B cell (primary cell): ENCODE measurements at regions not wholly inside any gene's neighbourhood (a gene's known extent, or its start where the extent isn't known, plus 50 kb on each side); places are given as distances from the start of the nearest gene placed in this dataset.

Source experiments
- EZH2 ChIP-seq: IDR thresholded peaks from 2 replicates; pipeline ENCODE4 v1.6.1; 2012; ENCODE audit warnings: borderline replicate concordance, low read depth, mild to moderate bottlenecking, moderate library complexity, low read length; ENCODE audit not compliant: insufficient read depth, poor library complexity, severe bottlenecking
- TF ChIP-seq, protein P1 (sequence below): fragments of 200-600 bp; IDR thresholded peaks from one replicate; pipeline ENCODE4 v1.8.0; 2022; ENCODE audit warnings: antibody characterized with exemption, mild to moderate bottlenecking

DNA sequence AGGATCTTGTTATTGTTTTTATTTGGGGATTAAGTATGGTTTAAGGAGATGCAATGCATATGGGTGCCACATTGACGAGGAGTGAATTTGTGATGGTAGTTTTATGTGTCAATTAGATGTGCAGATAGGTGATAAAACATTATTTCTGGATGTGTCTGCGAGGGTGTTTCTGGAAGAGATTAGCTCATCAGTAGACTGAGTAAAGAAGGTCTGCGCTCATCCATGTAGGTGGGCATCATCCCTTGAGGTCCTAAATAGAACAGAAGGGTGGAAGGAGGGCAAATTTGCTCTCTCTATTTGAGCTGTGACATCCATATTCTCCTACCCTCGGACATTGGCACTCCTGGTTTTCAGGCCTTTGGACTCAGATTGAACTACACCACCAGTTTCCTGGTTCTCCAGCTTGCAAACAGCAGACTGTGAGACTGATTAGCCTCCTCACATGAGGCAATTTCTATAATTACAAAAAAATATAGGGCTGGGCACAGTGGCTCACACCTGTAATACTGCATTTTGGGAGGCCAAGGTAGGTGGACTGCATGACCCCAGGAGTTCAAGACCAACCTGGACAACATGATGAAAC is 118.2 kb upstream of the ZNF678 start:
- TF ChIP-seq, protein P1, sequence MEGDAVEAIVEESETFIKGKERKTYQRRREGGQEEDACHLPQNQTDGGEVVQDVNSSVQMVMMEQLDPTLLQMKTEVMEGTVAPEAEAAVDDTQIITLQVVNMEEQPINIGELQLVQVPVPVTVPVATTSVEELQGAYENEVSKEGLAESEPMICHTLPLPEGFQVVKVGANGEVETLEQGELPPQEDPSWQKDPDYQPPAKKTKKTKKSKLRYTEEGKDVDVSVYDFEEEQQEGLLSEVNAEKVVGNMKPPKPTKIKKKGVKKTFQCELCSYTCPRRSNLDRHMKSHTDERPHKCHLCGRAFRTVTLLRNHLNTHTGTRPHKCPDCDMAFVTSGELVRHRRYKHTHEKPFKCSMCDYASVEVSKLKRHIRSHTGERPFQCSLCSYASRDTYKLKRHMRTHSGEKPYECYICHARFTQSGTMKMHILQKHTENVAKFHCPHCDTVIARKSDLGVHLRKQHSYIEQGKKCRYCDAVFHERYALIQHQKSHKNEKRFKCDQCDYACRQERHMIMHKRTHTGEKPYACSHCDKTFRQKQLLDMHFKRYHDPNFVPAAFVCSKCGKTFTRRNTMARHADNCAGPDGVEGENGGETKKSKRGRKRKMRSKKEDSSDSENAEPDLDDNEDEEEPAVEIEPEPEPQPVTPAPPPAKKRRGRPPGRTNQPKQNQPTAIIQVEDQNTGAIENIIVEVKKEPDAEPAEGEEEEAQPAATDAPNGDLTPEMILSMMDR = no peak
- TF ChIP-seq EZH2 = no peak
